Cardiac fibroblast (primary cell): ENCODE measurements at regions not wholly inside any gene's neighbourhood (a gene's known extent, or its start where the extent isn't known, plus 50 kb on each side); places are given as distances from the start of the nearest gene placed in this dataset.

Source experiments
- DNase-seq, 2 donors: peaks; one replicate each; pipeline versions ENCODE4 v3.0.0 to v3.0.0-alpha.2; 2010; ENCODE audit warnings: low read depth in 2 of 2
- H3K4me3 ChIP-seq, 2 donors: replicated peaks in 1 of 2; 1 replicate in 1 of 2; 2 replicates in 1 of 2; pipeline ENCODE4 v1.5.1; 2011; ENCODE audit warnings: low read depth in 2 of 2, low read length in 2 of 2, mild to moderate bottlenecking in 2 of 2, moderate library complexity in 1 of 2
- TF ChIP-seq, protein P1 (sequence below): IDR thresholded peaks from one replicate; pipeline ENCODE4 v1.5.1; 2011; ENCODE audit warnings: low read depth, mild to moderate bottlenecking, low read length, inconsistent platforms

DNA sequence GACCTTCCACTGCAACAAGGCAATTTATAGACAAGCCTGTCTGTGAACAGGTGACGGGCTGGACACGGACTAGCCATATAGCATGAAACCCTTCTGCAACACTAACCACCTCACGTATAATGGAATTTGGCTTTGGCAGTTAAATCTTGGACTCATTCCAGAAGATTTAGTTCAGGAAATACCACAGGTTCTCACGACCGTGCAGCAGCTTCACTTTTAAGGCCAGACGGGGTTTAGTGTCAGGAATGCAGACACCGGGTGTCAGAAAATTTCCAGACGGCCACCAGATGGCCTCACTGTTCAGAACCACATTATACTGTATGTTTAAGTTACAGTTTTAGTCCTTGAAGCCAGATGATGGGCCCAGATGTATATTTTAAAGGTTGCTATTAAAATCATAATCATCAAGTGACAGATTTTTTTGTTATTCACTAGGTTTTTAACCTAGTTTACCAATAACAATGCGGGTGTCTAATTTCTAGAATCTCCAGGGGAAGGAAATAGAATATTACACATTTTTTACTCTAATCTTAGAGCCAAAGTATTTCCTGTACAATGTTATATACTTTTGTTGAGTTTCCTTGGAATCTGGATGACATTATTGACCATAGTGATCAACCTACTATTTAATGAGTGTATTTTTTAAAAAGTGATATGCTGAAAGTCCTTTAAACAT lies 90.5 kb upstream of the TMPO start:
- peak; percentile 88 to 89 for DNase-seq
- TF ChIP-seq, protein P1, sequence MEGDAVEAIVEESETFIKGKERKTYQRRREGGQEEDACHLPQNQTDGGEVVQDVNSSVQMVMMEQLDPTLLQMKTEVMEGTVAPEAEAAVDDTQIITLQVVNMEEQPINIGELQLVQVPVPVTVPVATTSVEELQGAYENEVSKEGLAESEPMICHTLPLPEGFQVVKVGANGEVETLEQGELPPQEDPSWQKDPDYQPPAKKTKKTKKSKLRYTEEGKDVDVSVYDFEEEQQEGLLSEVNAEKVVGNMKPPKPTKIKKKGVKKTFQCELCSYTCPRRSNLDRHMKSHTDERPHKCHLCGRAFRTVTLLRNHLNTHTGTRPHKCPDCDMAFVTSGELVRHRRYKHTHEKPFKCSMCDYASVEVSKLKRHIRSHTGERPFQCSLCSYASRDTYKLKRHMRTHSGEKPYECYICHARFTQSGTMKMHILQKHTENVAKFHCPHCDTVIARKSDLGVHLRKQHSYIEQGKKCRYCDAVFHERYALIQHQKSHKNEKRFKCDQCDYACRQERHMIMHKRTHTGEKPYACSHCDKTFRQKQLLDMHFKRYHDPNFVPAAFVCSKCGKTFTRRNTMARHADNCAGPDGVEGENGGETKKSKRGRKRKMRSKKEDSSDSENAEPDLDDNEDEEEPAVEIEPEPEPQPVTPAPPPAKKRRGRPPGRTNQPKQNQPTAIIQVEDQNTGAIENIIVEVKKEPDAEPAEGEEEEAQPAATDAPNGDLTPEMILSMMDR = peak; percentile 65
- no peak overlapping the region for H3K4me3 ChIP-seq

GRCh38 chr12:98425859-98426258 lies 89.5 kb upstream of the TMPO start:
- TF ChIP-seq, protein P1 = no peak
- DNase-seq = no peak
- no peak overlapping the region for H3K4me3 ChIP-seq

GRCh38 chr12:98431089-98431488 lies 84.3 kb upstream of the TMPO start:
- H3K4me3 ChIP-seq = no peak overlapping the region
- no peak for DNase-seq
- TF ChIP-seq, protein P1 = no peak

DNA sequence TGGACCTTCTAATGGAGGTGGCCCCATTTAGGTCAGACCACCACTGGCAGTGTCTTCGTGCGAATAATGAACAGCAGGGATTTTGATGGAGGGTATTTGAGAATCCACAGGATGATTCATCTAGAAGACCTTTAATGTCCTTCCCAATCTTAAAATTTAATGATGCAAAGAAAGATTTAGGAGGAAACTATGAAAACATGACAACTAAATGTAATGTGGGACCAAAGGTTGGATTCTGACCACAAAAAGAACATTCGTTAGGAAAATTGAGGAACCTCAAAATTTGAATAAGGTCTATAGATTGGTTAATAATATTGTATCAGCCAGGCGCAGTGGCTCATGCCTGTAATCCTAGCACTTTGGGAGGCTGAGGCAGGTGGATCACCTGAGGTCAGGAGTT lies 78.2 kb upstream of the TMPO start:
- TF ChIP-seq, protein P1 = no peak
- H3K4me3 ChIP-seq = no peak overlapping the region
- no peak for DNase-seq

DNA sequence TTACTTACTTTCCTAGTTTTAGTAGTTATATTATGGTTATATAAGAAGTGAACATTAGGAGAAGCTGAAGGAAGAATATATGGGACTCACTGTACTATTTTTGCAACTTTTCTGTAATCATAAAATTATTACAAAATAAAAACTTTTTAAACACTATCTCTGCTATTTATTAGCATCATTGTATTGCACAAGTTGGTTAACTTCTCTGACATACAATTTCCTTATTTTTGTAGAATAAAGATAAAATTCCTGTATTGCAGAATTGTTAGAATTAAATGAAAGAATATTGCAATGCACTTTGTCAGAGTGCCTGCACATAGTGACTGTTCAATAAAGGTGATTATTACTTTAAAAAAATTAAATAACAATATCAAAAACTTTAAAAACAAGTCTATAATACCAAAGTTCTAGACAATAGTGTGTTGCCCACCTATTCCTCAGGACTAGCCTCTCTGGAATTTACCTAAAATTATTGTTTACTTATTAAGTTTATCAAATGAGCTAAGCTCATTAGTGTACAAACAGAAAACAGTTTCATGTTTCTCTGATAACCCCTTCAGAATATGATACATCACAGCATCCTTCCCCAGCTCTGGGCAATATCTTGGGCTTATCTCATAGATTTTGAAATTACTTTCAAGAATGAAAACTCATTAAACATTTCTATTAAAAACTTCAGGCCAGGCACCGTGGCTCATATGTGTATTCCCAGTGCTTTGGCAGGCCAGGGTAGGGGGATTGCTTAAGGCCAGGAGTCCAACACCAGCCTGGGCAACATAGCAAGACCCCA lies 77.4 kb upstream of the TMPO start:
- TF ChIP-seq, protein P1 = no peak
- DNase-seq = no peak
- no peak overlapping the region for H3K4me3 ChIP-seq

- TF ChIP-seq, protein P1 = no peak
- no peak overlapping the region for H3K4me3 ChIP-seq
- peak in 1 of 2 donors; percentile 33 for DNase-seq
Observed at GRCh38 chr12:98438656-98439230, 76.6 kb upstream of the TMPO start.
